ENCODE measurements at regions not wholly inside any gene's neighbourhood (a gene's known extent, or its start where the extent isn't known, plus 50 kb on each side); places are given as distances from the start of the nearest gene placed in this dataset.

- Histone ChIP-seq H3K4me1 (ENCODE audit: control insufficient read depth, extremely low read depth, insufficient read depth, low read length) (peaks cover 22% of the 10 kb centered on the region), H3K79me2 (ENCODE audit: control insufficient read depth, insufficient read depth, low read length) (no peaks in the 10 kb centered on the region), H3K9ac (ENCODE audit: control insufficient read depth, extremely low read depth, insufficient read depth, low read length) (no peak overlapping the region), H2AFZ (ENCODE audit: control insufficient read depth, low read length) (no peak overlapping the region), H3K4me2 (ENCODE audit: control insufficient read depth, extremely low read depth, insufficient read depth, low read depth, low read length) (no peak overlapping the region), H3K4me3 (ENCODE audit: control insufficient read depth in 2 of 3, extremely low read depth in 1 of 3, insufficient read depth in 2 of 3, low read depth in 1 of 3, low read length in 3 of 3) (no peak overlapping the region), H3K36me3 (ENCODE audit: control insufficient read depth in 2 of 2, extremely low read depth in 1 of 2, insufficient read depth in 2 of 2, low read length in 2 of 2) (no peaks in the 10 kb centered on the region), H4K20me1 (ENCODE audit: control insufficient read depth, extremely low read depth, insufficient read depth, low read length) (no peaks in the 10 kb centered on the region), H3K9me3 (ENCODE audit: control insufficient read depth, low read depth, low read length) (no peaks in the 10 kb centered on the region), H3K9me1 (ENCODE audit: control insufficient read depth, extremely low read depth, insufficient read depth, low read length) (no peaks in the 10 kb centered on the region), H3K27ac (ENCODE audit: control insufficient read depth, insufficient read depth, low read length) (no peak overlapping the region), H3K27me3 (ENCODE audit: control insufficient read depth, extremely low read depth, insufficient read depth, low read length) (no peaks in the 10 kb centered on the region)
- TF ChIP-seq CTCF (optimal IDR thresholded peaks at IDR 0.05 in 1 of 3, IDR thresholded peaks at IDR 0.05 in 1 of 3, conservative IDR thresholded peaks at IDR 0.05 in 1 of 3; ENCODE audit: extremely low read depth in 1 of 3, insufficient read depth in 2 of 3, low read length in 3 of 3) (no peak), EZH2 (IDR thresholded peaks at IDR 0.05; ENCODE audit: low read length) (no peak)
- DNase-seq (ENCODE audit: low read depth, low spot score) (no peak), FAIRE-seq (no peak)
- dilution Hi-C loops (cut with MboI; ENCODE audit: extremely low pct_ligation_motif_present, low sequenced_read_pairs), result no loop called here
Observed at GRCh38 chr2:43100883-43101662, 125.3 kb downstream of the ZFP36L2 start.

- dilution Hi-C loops (cut with MboI; ENCODE audit: extremely low pct_ligation_motif_present, low sequenced_read_pairs), result no loop called here
Observed at GRCh38 chr2:43100362-43100882, 126.0 kb downstream of the ZFP36L2 start.

More at GRCh38 chr2:43100362-43100882, 126.0 kb downstream of the ZFP36L2 start:
- H4K20me1 ChIP-seq (ENCODE audit: control insufficient read depth, extremely low read depth, insufficient read depth, low read length), result no peaks in the 10 kb centered on the region
- H3K27me3 ChIP-seq (ENCODE audit: control insufficient read depth, extremely low read depth, insufficient read depth, low read length), result no peaks in the 10 kb centered on the region
- no peaks in the 10 kb centered on the region for H3K79me2 ChIP-seq (ENCODE audit: control insufficient read depth, insufficient read depth, low read length)
- H3K36me3 ChIP-seq (ENCODE audit: control insufficient read depth in 2 of 2, extremely low read depth in 1 of 2, insufficient read depth in 2 of 2, low read length in 2 of 2), result no peaks in the 10 kb centered on the region
- DNase-seq (ENCODE audit: low read depth, low spot score) (no peak), FAIRE-seq (no peak)
- H2AFZ ChIP-seq (ENCODE audit: control insufficient read depth, low read length), result no peak overlapping the region
- H3K4me2 ChIP-seq (ENCODE audit: control insufficient read depth, extremely low read depth, insufficient read depth, low read depth, low read length), result no peak overlapping the region
- no peak overlapping the region for H3K4me3 ChIP-seq (ENCODE audit: control insufficient read depth in 2 of 3, extremely low read depth in 1 of 3, insufficient read depth in 2 of 3, low read depth in 1 of 3, low read length in 3 of 3)
- H3K27ac ChIP-seq (ENCODE audit: control insufficient read depth, insufficient read depth, low read length), result no peak overlapping the region
- no peak overlapping the region for H3K9ac ChIP-seq (ENCODE audit: control insufficient read depth, extremely low read depth, insufficient read depth, low read length)
- no peaks in the 10 kb centered on the region for H3K9me3 ChIP-seq (ENCODE audit: control insufficient read depth, low read depth, low read length)
- H3K9me1 ChIP-seq (ENCODE audit: control insufficient read depth, extremely low read depth, insufficient read depth, low read length), result no peaks in the 10 kb centered on the region
- TF ChIP-seq EZH2 (IDR thresholded peaks at IDR 0.05; ENCODE audit: low read length) (no peak), CTCF (optimal IDR thresholded peaks at IDR 0.05 in 1 of 3, IDR thresholded peaks at IDR 0.05 in 1 of 3, conservative IDR thresholded peaks at IDR 0.05 in 1 of 3; ENCODE audit: extremely low read depth in 1 of 3, insufficient read depth in 2 of 3, low read length in 3 of 3) (no peak)
- H3K4me1 ChIP-seq (ENCODE audit: control insufficient read depth, extremely low read depth, insufficient read depth, low read length), result peaks cover 15% of the 10 kb centered on the region

All from keratinocyte (primary cell).